IPS-NIHi7 (cell line): ENCODE measurements at regions not wholly inside any gene's neighbourhood (a gene's known extent, or its start where the extent isn't known, plus 50 kb on each side); places are given as distances from the start of the nearest gene placed in this dataset.
A peak's percentile ranks its signal among the peaks of the same experiment; 100 is the strongest.
"Not testable (repeated sequence)": the region's sequence is repeated elsewhere in the genome, so short reads cannot be mapped to it uniquely, and the experiment has no call there.

Source experiments
- DNase-seq: peaks from one replicate; pipeline ENCODE4 v3.0.0; 2012; ENCODE audit warnings: mixed read lengths; ENCODE audit errors: extremely low spot score

DNA sequence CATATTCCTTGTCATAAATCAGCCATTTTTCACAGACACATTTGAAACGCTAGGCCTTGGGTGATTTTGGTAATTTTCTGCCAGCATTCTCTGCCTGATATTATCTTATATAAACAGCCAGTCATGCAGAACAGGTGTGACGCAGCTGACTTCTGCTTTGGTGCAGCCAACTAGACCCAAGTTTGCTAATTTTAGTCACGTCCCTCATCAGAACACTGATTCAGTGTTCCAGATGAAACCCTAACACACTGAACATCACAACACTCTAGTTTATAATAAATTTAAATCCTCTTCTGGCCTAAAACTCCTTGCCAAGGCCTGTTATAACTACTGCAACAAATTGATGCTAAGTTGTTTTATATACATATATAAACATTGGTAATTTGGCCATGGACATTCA lies 386.1 kb downstream of the SEC23A start:
- no peak for DNase-seq

GRCh38 chr14:38710881-38711280 lies 392.2 kb downstream of the SEC23A start:
- DNase-seq = no peak

DNA sequence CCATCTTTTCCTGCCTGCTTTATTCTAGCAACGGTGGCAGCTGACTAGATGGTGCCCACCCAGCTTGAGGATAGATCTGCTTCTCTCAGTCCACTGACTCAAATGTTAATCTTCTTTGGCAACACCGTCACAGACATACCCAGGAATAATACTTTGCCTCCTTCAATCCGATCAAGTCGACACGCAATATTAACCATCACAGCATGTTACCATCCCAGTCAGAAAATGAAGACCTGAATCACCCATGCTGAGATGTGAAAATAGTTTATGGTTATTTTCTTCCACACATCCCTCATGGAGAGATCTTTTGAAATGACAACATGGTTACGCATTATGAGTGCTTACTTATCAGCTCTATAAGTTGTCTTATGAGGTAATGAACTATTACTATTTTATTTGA lies 392.8 kb downstream of the SEC23A start:
- DNase-seq = no peak

GRCh38 chr14:38705220-38705619 lies 397.8 kb downstream of the SEC23A start:
- no peak for DNase-seq

- DNase-seq = no peak
These were observed 398.8 kb downstream of the SEC23A start for GRCh38 chr14:38704220-38704619.

DNA sequence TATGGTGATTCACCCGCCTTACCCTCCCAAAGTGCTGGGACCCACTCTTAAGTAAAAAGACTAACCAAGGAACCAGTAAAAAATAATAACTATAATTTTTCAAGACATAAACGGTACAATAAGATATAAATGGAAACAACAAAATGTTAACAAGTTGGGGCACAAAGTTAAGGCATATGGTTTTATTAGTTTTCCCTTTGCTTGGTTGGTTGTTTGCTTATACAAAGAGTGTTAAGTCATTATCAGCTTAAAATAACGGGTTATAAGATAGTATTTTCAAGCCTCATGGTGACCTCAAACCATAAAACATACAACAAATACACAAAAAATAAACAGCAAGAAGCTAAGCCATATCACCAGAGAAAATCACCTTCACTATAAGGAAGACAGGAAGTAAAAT lies 406.1 kb downstream of the SEC23A start:
- no peak for DNase-seq

DNA sequence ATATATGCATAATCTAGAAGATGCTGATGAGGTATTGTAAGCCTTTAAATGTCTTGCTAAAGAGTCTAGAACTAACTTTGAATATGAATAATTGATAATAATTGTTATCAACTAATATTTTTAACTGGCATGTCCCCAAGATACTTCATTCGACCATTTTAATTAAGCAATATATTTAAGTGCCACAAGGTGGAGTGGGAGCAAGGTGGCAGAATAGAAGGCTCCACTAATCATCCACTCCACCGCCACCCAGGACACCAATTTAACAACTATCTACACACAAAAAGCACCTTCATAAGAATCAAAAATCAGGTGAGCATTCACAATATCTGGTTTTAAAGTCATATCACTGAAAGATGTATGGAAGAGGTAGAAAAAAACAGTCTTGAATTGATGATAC lies 409.6 kb downstream of the SEC23A start:
- no peak for DNase-seq

- no peak for DNase-seq
These were observed 413.1 kb upstream of the CLEC14A start for GRCh38 chr14:38669027-38669426.

GRCh38 chr14:38663382-38663781 lies 407.5 kb upstream of the CLEC14A start:
- no peak for DNase-seq

GRCh38 chr14:38662781-38663180 lies 406.9 kb upstream of the CLEC14A start:
- no peak for DNase-seq

- no peak for DNase-seq
These were observed 390.5 kb upstream of the CLEC14A start for GRCh38 chr14:38646391-38646790.

- not testable (repeated sequence) for DNase-seq
These were observed 379.0 kb upstream of the CLEC14A start for GRCh38 chr14:38634913-38635312.

DNA sequence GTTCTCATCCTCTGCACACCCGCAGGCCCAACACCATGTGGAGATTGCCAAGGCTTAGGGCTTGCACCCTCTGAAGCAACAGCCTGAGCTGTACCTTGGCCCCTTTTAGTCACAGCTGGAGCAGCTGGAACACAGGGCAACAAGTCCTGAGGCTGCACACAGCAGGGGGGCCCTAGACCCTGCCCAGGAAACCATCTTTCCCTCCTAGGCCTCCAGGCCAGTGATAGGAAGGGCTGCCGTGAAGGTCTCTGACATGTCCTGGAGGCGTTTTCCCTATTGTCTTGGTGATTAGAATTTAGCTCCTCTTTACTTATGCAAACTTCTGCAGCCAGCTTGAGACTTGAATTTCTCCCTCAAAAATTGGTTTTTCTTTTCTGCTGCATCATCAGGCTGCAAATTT lies 373.5 kb upstream of the CLEC14A start:
- DNase-seq = no peak

DNA sequence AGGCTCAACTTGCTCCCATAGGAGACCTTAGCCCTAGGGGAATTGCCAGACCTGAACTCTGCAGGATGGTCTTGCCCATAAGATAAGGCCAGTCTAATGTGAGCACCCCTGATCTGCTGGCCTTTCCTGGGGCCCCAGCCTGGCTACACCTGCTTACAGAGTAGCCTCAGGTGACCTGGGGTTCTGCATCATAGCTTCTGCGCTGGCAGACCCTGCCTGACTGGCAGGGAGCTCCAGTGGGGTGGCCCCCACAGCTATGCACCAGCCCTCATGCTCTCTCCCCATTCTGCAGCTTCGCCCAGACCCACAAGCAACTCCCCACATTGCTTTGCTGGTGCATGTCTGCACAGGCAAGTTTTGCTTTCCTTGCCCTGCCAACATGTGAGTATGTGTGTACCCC lies 371.3 kb upstream of the CLEC14A start:
- no peak for DNase-seq

DNA sequence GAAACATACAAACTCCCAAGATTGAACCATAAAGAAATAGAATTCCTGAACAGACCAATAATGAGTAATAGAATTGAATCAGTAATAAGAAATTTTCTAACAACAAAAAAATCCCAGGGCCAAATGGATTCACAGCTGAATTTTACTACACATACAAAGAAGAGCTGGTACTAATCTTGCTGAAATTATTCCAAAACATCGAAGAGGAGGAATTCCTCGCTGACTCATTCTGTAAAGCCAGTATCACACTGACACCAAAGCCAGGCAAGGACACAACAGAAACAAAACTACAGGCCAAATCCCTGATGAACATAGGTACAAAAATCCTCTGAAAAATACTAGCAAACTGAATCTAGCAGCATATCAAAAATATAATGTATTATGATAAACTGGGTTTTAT lies 367.8 kb upstream of the CLEC14A start:
- no peak for DNase-seq

- no peak for DNase-seq
These were observed 362.6 kb upstream of the CLEC14A start for GRCh38 chr14:38618514-38618913.

- DNase-seq = no peak
These were observed 361.1 kb upstream of the CLEC14A start for GRCh38 chr14:38616959-38617358.

- DNase-seq = peak; percentile 26
These were observed 356.0 kb upstream of the CLEC14A start for GRCh38 chr14:38611928-38612327.

DNA sequence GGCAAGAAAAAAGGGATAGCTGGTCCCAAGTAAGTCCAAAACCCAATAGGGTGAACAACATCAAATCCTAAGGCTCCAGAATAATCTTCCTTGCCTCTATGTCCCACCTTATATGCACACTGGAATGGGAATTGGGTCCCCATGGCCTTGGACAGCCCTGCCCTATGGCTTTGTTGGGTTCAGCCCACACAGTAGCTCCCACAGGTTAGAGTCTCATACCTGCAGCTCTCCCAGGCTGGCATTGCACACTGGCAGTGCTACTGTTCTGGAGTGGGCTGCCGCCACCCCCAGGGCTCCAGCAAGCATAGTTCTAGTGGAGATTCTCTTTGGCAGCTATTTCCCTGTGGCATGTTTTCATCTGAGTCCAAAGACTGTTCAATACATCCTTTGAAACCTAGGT lies 352.4 kb upstream of the CLEC14A start:
- DNase-seq = no peak

DNA sequence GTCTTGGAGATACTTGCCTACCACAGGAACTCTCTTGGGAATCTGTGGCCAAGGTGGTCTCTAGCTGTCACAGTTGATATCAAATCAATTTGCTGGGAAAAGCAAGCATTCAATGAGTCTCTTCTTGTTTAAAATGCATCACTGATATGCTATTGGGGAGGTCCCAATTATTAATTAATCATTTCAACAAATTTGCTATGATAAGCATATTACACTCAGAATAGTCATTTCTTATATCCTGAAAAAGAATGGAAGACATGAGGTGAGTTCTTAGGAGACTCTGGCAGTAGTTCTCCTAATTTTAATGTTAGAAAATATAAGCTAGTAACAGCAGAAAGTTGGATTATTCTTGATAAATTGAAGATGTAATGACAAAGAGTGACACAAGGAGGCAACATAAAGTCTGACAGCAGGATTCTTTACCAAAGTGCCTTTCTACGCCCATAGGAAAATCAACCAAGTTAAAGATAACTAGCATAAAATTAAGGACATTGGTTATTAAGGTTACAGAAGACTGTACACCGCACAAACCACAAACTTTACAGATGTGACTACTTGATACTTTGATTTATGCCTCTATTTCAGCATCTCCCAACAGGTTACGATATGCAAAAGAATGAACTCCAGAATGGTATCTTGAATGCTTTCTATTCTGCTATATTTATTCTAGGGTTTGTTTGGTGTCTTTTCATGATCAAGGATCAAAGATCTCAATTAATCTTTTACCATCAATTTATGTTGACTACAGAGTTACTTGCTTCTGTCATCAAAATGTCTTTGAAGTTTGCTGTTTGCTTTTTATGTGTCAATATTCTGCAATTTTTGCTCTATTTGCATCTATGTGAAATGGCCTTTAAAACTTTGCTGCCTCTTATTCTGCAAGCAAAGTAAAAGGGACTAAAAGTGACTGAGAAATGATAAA lies 349.6 kb upstream of the CLEC14A start:
- DNase-seq = no peak

DNA sequence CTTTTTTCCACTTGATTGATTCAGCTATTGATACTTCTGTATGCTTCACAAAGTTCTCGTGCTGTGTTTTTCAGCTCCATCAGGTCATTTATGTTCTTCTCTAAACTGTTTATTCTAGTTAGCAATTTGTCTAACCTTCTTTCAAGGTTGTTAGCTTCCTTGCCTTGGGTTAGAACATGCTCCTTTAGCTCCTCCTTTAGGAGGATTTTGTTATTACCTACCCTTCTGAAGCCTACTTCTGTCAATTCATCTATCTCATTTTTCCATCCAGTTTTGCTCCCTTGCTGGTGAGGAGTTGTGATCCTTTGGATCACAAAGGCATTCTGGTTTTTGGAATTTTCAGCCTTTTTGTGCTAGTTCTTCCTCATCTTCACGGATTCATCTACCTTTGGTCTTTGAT lies 344.7 kb upstream of the CLEC14A start:
- DNase-seq = not testable (repeated sequence)

DNA sequence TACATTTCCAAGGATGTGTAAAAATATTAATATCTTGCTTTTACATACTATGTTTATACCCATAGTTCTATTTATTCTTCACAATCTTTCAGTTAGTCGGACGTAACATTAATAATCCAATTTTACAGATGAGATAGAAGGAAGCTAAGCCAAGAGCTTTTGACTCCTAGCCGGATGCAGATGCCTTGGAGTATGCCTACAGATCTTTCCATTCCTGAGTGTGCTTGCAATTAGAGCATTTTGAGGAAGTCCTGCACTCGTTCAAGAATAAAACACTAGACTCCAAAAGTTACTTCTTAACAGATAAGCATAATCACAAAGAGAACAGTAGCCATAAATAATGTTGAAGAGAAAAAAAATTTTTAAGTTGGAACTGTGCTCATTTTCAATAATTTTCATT lies 337.6 kb upstream of the CLEC14A start:
- DNase-seq = no peak

- DNase-seq = no peak
These were observed 337.0 kb upstream of the CLEC14A start for GRCh38 chr14:38592764-38593442.
